ENCODE measurements at regions not wholly inside any gene's neighbourhood (a gene's known extent, or its start where the extent isn't known, plus 50 kb on each side); places are given as distances from the start of the nearest gene placed in this dataset.
"Not testable (repeated sequence)": the region's sequence is repeated elsewhere in the genome, so short reads cannot be mapped to it uniquely, and the experiment has no call there.

DNA sequence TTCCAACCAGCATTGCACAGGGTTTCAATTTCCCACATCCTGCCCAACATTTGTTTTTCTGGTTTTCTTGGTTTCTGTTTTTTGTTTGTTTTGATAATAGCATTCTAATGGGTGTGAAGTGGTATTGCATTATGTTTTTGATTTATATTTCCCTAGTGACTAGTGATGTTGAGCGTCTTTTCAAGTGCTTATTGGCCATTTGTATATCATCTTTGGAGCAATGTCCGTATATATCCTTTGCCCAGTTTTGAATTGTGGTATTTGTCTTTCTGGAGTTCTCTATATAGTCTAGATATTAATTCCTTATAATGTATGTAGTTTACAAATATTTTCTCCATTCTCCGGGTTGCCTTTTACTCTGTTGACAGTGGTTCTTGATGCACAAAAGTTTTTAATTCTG is 2168.1 kb upstream of the DEFB115 start:
- H3K27me3 ChIP-seq; H3K9me3 ChIP-seq; H3K27ac ChIP-seq; DNase-seq; intact Hi-C loops (cut with DNase I; ENCODE audit: low total_unique reads); H3K4me3 ChIP-seq; H3K4me1 ChIP-seq; in situ Hi-C loops (cut with MboI; ENCODE audit: low pct_ligation_motif_present in 1 of 4, low pct_unique_long_range_greater_than_20kb in 1 of 4, low sequenced_read_pairs in 3 of 4); H3K36me3 ChIP-seq: not testable (repeated sequence)
- WGBS, 2 donors (ENCODE audit: low coverage in 1 of 2): 34 to 48% methylated on average over 3 of the region's 3 CpGs

DNA sequence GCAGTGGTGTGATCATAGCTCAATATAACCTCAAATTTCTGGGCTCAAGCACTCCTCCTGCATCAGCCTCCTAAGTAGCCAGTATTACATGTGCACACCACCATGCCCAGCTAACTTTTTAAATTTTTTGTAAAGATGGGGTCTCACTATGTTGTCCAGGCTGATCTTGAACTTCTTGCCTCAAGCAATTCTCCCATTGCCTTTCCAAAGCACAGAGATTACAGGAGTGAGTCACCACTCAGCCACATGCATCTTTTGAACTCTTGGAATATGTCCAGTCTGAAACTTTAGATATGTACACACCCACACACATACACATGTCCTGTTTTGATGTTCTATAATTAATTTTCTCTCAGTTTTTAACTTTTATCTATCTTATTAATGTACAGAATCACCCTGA is 2163.5 kb upstream of the DEFB115 start:
- H3K9me3 ChIP-seq; H3K27me3 ChIP-seq; DNase-seq; H3K4me3 ChIP-seq; H3K36me3 ChIP-seq; intact Hi-C loops (cut with DNase I; ENCODE audit: low total_unique reads); H3K27ac ChIP-seq; in situ Hi-C loops (cut with MboI; ENCODE audit: low pct_ligation_motif_present in 1 of 4, low pct_unique_long_range_greater_than_20kb in 1 of 4, low sequenced_read_pairs in 3 of 4); H3K4me1 ChIP-seq: not testable (repeated sequence)

DNA sequence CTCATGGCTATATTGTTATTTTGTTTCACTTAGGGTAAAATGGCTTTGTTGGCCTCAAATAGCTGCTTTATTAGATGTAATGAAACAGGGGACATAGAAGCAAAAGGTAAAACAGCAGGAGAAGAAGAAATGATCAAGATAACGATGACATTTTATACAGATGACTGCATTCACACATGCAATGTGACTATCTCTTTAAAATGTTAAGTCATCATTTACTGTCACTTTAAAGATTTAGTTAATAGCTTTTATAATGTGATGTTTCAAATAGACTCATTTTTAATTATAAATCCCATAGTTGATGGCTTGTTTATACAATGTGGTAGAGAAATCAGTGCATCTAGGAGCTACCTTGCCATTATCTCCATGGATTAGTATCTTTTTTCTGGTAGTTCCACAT is 2160.8 kb upstream of the DEFB115 start:
- H3K9me3 ChIP-seq; H3K4me3 ChIP-seq; DNase-seq; in situ Hi-C loops (cut with MboI; ENCODE audit: low pct_ligation_motif_present in 1 of 4, low pct_unique_long_range_greater_than_20kb in 1 of 4, low sequenced_read_pairs in 3 of 4); H3K27me3 ChIP-seq; H3K36me3 ChIP-seq; H3K4me1 ChIP-seq; H3K27ac ChIP-seq; intact Hi-C loops (cut with DNase I; ENCODE audit: low total_unique reads): not testable (repeated sequence)
- WGBS, 2 donors (ENCODE audit: low coverage in 1 of 2): 31 to 45% methylated on average over 1 of the region's 1 CpG

DNA sequence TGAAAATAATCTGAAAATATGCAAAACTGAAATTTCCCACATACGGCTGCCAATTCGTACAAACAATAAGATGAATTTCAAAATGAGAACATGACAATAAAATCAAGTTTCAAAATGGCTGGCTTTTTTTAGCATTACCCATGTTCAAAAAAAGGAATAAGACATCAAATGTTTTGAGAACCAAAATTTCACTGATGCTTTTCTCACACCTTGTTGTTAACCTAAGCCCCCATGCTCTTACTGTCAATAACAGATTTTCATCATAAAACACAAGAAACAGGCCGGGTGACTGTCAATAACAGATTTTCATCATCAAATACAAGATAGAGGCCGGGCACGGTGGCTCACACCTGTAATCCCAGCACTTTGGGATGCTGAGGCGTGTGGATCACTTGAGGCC is 2149.6 kb upstream of the DEFB115 start:
- in situ Hi-C loops (cut with MboI; ENCODE audit: low pct_ligation_motif_present in 1 of 4, low pct_unique_long_range_greater_than_20kb in 1 of 4, low sequenced_read_pairs in 3 of 4): not testable (repeated sequence)

DNA sequence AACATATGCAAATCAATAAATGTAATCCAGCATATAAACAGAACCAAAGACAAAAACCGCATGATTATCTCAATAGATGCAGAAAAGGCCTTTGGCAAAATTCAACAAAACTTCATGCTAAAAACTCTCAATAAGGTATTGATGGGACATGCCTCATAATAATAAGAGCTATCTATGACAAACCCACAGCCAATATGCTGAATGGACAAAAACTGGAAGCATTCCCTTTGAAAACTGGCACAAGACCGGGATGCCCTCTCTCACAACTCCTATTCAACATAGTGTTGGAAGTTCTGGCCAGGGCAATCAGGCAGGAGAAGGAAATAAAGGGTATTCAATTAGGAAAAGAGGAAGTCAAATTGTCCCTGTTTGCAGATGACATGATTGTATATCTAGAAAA is 2148.1 kb upstream of the DEFB115 start:
- in situ Hi-C loops (cut with MboI; ENCODE audit: low pct_ligation_motif_present in 1 of 4, low pct_unique_long_range_greater_than_20kb in 1 of 4, low sequenced_read_pairs in 3 of 4); intact Hi-C loops (cut with DNase I; ENCODE audit: low total_unique reads): not testable (repeated sequence)
- 44 to 55% methylated on average over 2 of the region's 2 CpGs for WGBS, 2 donors (ENCODE audit: low coverage in 1 of 2)

More for the DNA sequence above, 2149.6 kb upstream of the DEFB115 start:
- H3K4me1 ChIP-seq; H3K27me3 ChIP-seq; intact Hi-C loops (cut with DNase I; ENCODE audit: low total_unique reads); H3K9me3 ChIP-seq; H3K27ac ChIP-seq; DNase-seq; H3K36me3 ChIP-seq; H3K4me3 ChIP-seq: not testable (repeated sequence)
- WGBS, 2 donors (ENCODE audit: low coverage in 1 of 2): 57 to 68% methylated on average over 3 to 6 of the region's 6 CpGs

DNA sequence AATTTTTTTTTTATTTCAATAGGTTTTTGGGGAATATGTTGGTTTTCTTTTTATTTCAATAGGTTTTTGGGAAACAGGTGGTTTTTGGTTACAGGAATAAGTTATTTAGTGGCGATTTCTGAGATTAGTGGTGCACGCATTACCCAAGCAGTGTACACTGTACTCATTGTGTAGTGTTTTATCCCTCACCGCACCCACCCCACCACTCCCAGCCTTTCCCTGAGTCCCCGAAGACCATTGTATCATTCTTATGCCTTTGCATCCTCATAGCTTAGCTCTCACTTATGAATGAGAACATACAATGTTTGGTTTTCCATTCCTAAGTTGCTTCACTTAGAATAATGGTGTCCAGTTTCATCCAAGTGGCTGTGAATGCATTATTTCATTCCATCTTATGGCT is 2142.4 kb upstream of the DEFB115 start:
- H3K27ac ChIP-seq; H3K9me3 ChIP-seq; intact Hi-C loops (cut with DNase I; ENCODE audit: low total_unique reads): not testable (repeated sequence)

More for the DNA sequence above, 2148.1 kb upstream of the DEFB115 start:
- not testable (repeated sequence) for H3K4me1 ChIP-seq, H3K27ac ChIP-seq, H3K27me3 ChIP-seq, H3K9me3 ChIP-seq, H3K4me3 ChIP-seq, DNase-seq, H3K36me3 ChIP-seq

DNA sequence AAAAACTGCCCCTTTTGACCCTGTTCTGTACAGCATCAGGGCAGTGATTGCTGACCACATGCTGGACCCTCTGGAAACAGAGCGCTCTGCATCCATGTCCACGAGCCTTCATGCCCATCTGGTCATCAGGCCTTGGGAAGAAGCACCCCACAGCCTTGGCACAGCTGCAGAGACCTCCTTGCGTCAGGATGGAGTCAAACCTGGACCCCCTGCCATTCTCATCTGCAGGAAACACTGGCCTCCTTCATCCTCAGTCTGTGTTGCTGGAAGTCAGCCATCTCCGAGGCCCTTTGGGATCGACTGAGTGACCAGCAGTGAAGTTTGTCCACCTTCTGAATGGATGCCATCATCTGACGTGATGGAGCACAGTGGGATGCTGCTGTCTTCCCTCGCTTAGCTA is 2138.3 kb upstream of the DEFB115 start:
- Histone ChIP-seq H3K36me3 (no peaks in the 10 kb centered on the region), H3K4me3 (no peak overlapping the region), H3K27me3 (no peaks in the 10 kb centered on the region), H3K27ac (no peak overlapping the region), H3K9me3 (peaks cover 7 to 9% of the 10 kb centered on the region in 2 donors), H3K4me1 (no peaks in the 10 kb centered on the region)
- in situ Hi-C loops (cut with MboI; ENCODE audit: low pct_ligation_motif_present in 1 of 4, low pct_unique_long_range_greater_than_20kb in 1 of 4, low sequenced_read_pairs in 3 of 4): no loop called here
- DNase-seq: no peak
- WGBS, 2 donors (ENCODE audit: low coverage in 1 of 2): 52 to 60% methylated on average over 2 to 7 of the region's 7 CpGs
- intact Hi-C loops (cut with DNase I; ENCODE audit: low total_unique reads): no loop called here
- TF ChIP-seq POLR2AphosphoS5 (IDR thresholded peaks at IDR 0.05) (no peak), EP300 (IDR thresholded peaks at IDR 0.05; ENCODE audit: low read depth) (no peak), POLR2A (IDR thresholded peaks at IDR 0.05) (no peak)
- TF ChIP-seq, protein P1, sequence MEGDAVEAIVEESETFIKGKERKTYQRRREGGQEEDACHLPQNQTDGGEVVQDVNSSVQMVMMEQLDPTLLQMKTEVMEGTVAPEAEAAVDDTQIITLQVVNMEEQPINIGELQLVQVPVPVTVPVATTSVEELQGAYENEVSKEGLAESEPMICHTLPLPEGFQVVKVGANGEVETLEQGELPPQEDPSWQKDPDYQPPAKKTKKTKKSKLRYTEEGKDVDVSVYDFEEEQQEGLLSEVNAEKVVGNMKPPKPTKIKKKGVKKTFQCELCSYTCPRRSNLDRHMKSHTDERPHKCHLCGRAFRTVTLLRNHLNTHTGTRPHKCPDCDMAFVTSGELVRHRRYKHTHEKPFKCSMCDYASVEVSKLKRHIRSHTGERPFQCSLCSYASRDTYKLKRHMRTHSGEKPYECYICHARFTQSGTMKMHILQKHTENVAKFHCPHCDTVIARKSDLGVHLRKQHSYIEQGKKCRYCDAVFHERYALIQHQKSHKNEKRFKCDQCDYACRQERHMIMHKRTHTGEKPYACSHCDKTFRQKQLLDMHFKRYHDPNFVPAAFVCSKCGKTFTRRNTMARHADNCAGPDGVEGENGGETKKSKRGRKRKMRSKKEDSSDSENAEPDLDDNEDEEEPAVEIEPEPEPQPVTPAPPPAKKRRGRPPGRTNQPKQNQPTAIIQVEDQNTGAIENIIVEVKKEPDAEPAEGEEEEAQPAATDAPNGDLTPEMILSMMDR (IDR thresholded peaks at IDR 0.05): no peak

More for the DNA sequence above, 2142.4 kb upstream of the DEFB115 start:
- WGBS, 2 donors (ENCODE audit: low coverage in 1 of 2): 75 to 79% methylated on average over 4 of the region's 4 CpGs
- H3K36me3 ChIP-seq; H3K27me3 ChIP-seq; DNase-seq; H3K4me1 ChIP-seq; in situ Hi-C loops (cut with MboI; ENCODE audit: low pct_ligation_motif_present in 1 of 4, low pct_unique_long_range_greater_than_20kb in 1 of 4, low sequenced_read_pairs in 3 of 4); H3K4me3 ChIP-seq: not testable (repeated sequence)

DNA sequence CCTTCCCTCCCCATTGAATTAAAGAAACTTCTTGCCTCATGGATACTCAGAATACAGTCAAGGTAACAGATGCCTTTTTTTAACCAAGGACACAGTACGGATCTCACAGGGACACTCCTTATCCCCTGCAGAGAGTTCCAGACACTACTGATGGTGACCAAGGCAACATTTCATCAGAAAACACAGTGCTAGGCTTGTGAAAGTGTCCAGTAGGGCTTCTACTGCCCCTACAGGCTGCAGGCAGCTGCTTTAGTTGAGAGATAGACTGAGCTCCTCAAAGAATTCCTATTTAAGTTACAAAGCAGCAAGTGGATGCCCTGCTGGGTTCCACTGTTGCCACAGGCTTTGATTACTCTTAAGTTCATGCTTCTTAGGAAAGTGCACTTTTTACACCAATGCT is 2137.8 kb upstream of the DEFB115 start:
- H3K4me3 ChIP-seq; intact Hi-C loops (cut with DNase I; ENCODE audit: low total_unique reads); H3K9me3 ChIP-seq; H3K4me1 ChIP-seq; H3K27ac ChIP-seq; H3K36me3 ChIP-seq; H3K27me3 ChIP-seq; in situ Hi-C loops (cut with MboI; ENCODE audit: low pct_ligation_motif_present in 1 of 4, low pct_unique_long_range_greater_than_20kb in 1 of 4, low sequenced_read_pairs in 3 of 4); DNase-seq: not testable (repeated sequence)
- 68 to 85% methylated on average over 1 of the region's 1 CpG for WGBS, 2 donors (ENCODE audit: low coverage in 1 of 2)

DNA sequence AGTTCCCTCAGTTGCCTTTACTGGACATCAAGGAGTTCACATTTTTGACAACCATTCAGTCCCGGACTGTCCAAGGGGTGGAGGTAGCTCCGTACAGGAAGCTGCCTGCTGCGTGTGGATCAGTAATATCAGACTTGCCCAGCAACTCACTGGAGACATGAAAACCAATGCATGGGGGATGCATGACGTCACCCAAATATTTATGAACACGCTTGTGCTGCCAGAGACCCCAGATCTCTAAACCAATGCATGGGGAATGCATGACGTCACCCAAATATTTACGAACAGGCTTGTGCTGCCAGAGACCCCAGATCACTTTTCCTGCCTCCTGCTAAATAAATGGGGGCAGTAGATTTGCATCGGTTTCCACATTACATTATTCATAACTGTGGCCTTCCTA is 2137.4 kb upstream of the DEFB115 start:
- H3K4me1 ChIP-seq; in situ Hi-C loops (cut with MboI; ENCODE audit: low pct_ligation_motif_present in 1 of 4, low pct_unique_long_range_greater_than_20kb in 1 of 4, low sequenced_read_pairs in 3 of 4); intact Hi-C loops (cut with DNase I; ENCODE audit: low total_unique reads); H3K27me3 ChIP-seq; DNase-seq; H3K36me3 ChIP-seq; H3K9me3 ChIP-seq; H3K4me3 ChIP-seq; H3K27ac ChIP-seq: not testable (repeated sequence)
- WGBS, 2 donors (ENCODE audit: low coverage in 1 of 2): 44 to 45% methylated on average over 8 of the region's 8 CpGs

DNA sequence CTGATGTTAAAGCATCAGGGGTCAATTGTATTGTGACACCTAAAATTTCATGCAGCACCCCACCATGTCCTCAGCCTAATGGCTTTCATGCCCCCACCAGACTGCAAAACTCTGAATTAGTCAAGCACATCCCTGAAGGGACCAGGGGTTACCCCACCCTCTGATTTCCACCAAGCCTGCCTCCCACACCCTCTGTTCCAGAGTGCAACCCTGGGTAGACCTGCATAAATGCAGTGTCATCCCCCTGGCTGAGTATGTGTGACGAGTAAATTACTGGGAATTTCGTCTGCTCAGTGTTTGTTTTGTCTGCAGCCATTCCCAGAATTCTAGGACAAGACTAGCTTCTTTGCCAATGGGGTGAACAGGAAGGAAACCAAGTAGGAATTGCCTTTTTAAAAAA is 2136.9 kb upstream of the DEFB115 start:
- H3K4me1 ChIP-seq; DNase-seq; H3K27ac ChIP-seq; H3K4me3 ChIP-seq; in situ Hi-C loops (cut with MboI; ENCODE audit: low pct_ligation_motif_present in 1 of 4, low pct_unique_long_range_greater_than_20kb in 1 of 4, low sequenced_read_pairs in 3 of 4); intact Hi-C loops (cut with DNase I; ENCODE audit: low total_unique reads); H3K9me3 ChIP-seq; H3K27me3 ChIP-seq; H3K36me3 ChIP-seq: not testable (repeated sequence)
- WGBS, 2 donors (ENCODE audit: low coverage in 1 of 2): 14 to 22% methylated on average over 2 of the region's 2 CpGs
